Parathyroid adenoma (tissue), 2 donors: ENCODE measurements at regions not wholly inside any gene's neighbourhood (a gene's known extent, or its start where the extent isn't known, plus 50 kb on each side); places are given as distances from the start of the nearest gene placed in this dataset.

Experiments
- H2AFZ ChIP-seq: fragments of 300-600 bp; sonication (generic); one replicate; pipeline ENCODE4 v1.7.0; 2017; ENCODE audit warnings: antibody characterized with exemption, mild to moderate bottlenecking
- H3K27ac ChIP-seq: fragments of 300-600 bp; sonication (generic); one replicate; pipeline ENCODE4 v1.7.0; 2017
- H3K27me3 ChIP-seq: fragments of 300-600 bp; sonication (generic); one replicate; pipeline ENCODE4 v1.7.0; 2017; ENCODE audit warnings: low read length; ENCODE audit not compliant: control insufficient read depth, insufficient read depth
- H3K36me3 ChIP-seq: fragments of 300-600 bp; sonication (generic); one replicate; pipeline ENCODE4 v1.7.0; 2017; ENCODE audit warnings: low read length; ENCODE audit not compliant: control insufficient read depth, insufficient read depth
- H3K4me1 ChIP-seq: fragments of 300-600 bp; sonication (generic); one replicate; pipeline ENCODE4 v1.7.0; 2017; ENCODE audit warnings: control low read depth
- H3K4me2 ChIP-seq: fragments of 300-600 bp; sonication (generic); one replicate; pipeline ENCODE4 v1.7.0; 2017; ENCODE audit warnings: low read length
- H3K4me3 ChIP-seq: fragments of 300-600 bp; sonication (generic); one replicate; pipeline ENCODE4 v1.7.0; 2017; ENCODE audit warnings: low read depth, low read length
- H3K79me2 ChIP-seq: fragments of 300-600 bp; sonication (generic); one replicate; pipeline ENCODE4 v1.7.0; 2017; ENCODE audit warnings: control low read depth
- H3K9ac ChIP-seq: fragments of 300-600 bp; sonication (generic); one replicate; pipeline ENCODE4 v1.7.0; 2017; ENCODE audit warnings: mild to moderate bottlenecking
- H3K9me3 ChIP-seq: fragments of 300-600 bp; sonication (generic); one replicate; pipeline ENCODE4 v1.7.0; 2017; ENCODE audit warnings: low read length; ENCODE audit not compliant: control insufficient read depth
- CTCF ChIP-seq: fragments of 300-600 bp; sonication (generic); IDR thresholded peaks from one replicate; pipeline ENCODE4 v1.7.0; 2017; ENCODE audit warnings: antibody characterized with exemption, mild to moderate bottlenecking
- donor health status: primary hyperparathyroidism.

GRCh38 chr4:26094911-26095310 lies 180.9 kb downstream of the SMIM20 start:
- H3K27ac ChIP-seq = no peak overlapping the region
- no peaks in the 10 kb centered on the region for H3K36me3 ChIP-seq
- no peaks in the 10 kb centered on the region for H3K27me3 ChIP-seq

GRCh38 chr4:26099967-26100366 lies 185.9 kb downstream of the SMIM20 start:
- Histone ChIP-seq H3K27ac (no peak overlapping the region), H3K9ac (no peak overlapping the region), H3K9me3 (no peaks in the 10 kb centered on the region), H3K36me3 (no peaks in the 10 kb centered on the region), H3K4me3 (no peak overlapping the region), H3K4me1 (no peaks in the 10 kb centered on the region), H3K27me3 (no peaks in the 10 kb centered on the region), H2AFZ (no peak overlapping the region), H3K4me2 (no peak overlapping the region), H3K79me2 (no peaks in the 10 kb centered on the region)
- no peak for TF ChIP-seq CTCF

More at GRCh38 chr4:26094911-26095310, 180.9 kb downstream of the SMIM20 start:
- Histone ChIP-seq H3K9ac (no peak overlapping the region), H3K4me2 (no peak overlapping the region), H2AFZ (no peak overlapping the region), H3K4me1 (no peaks in the 10 kb centered on the region), H3K9me3 (no peaks in the 10 kb centered on the region), H3K79me2 (no peaks in the 10 kb centered on the region), H3K4me3 (no peak overlapping the region)
- TF ChIP-seq CTCF = no peak

GRCh38 chr4:26101011-26101410 lies 187.0 kb downstream of the SMIM20 start:
- H3K4me3 ChIP-seq = no peak overlapping the region
- no peak for TF ChIP-seq CTCF
- no peaks in the 10 kb centered on the region for H3K79me2 ChIP-seq
- no peaks in the 10 kb centered on the region for H3K9me3 ChIP-seq
- no peak overlapping the region for H2AFZ ChIP-seq
- H3K27me3 ChIP-seq = no peaks in the 10 kb centered on the region
- H3K27ac ChIP-seq = no peak overlapping the region
- no peak overlapping the region for H3K9ac ChIP-seq
- no peaks in the 10 kb centered on the region for H3K4me1 ChIP-seq
- H3K36me3 ChIP-seq = no peaks in the 10 kb centered on the region
- H3K4me2 ChIP-seq = no peak overlapping the region

GRCh38 chr4:26104056-26104685 lies 190.2 kb downstream of the SMIM20 start:
- no peak for TF ChIP-seq CTCF
- no peaks in the 10 kb centered on the region for H3K79me2 ChIP-seq
- H3K4me1 ChIP-seq = no peaks in the 10 kb centered on the region
- H3K4me3 ChIP-seq = no peak overlapping the region
- H3K36me3 ChIP-seq = no peaks in the 10 kb centered on the region
- no peaks in the 10 kb centered on the region for H3K9me3 ChIP-seq
- no peaks in the 10 kb centered on the region for H3K27me3 ChIP-seq
- no peak overlapping the region for H3K4me2 ChIP-seq
- H3K27ac ChIP-seq = no peak overlapping the region
- no peak overlapping the region for H3K9ac ChIP-seq
- no peak overlapping the region for H2AFZ ChIP-seq

GRCh38 chr4:26105337-26105736 lies 191.3 kb downstream of the SMIM20 start:
- Histone ChIP-seq H3K36me3 (no peaks in the 10 kb centered on the region), H3K9me3 (no peaks in the 10 kb centered on the region), H3K9ac (no peak overlapping the region), H3K79me2 (no peaks in the 10 kb centered on the region), H3K4me2 (no peak overlapping the region), H3K27ac (no peak overlapping the region), H3K27me3 (no peaks in the 10 kb centered on the region), H3K4me1 (no peaks in the 10 kb centered on the region), H2AFZ (no peak overlapping the region), H3K4me3 (no peak overlapping the region)
- TF ChIP-seq CTCF = no peak
